SK-N-SH (cell line): ENCODE measurements at regions not wholly inside any gene's neighbourhood (a gene's known extent, or its start where the extent isn't known, plus 50 kb on each side); places are given as distances from the start of the nearest gene placed in this dataset.

Source experiments
- JUND ChIP-seq: IDR thresholded peaks from 2 replicates; pipeline ENCODE4 v1.4.0; 2012
- POLR2AphosphoS5 ChIP-seq: IDR thresholded peaks from 2 replicates; pipeline ENCODE4 v1.6.1; 2012; ENCODE audit warnings: low read depth, low read length
- RAD21 ChIP-seq: IDR thresholded peaks from 2 replicates; pipeline ENCODE4 v1.6.1; 2012; ENCODE audit warnings: mild to moderate bottlenecking, low read length
- RXRA ChIP-seq: IDR thresholded peaks from 2 replicates; pipeline ENCODE4 v1.4.0; 2012; ENCODE audit warnings: low read depth, mild to moderate bottlenecking, borderline replicate concordance
- SMC3 ChIP-seq: IDR thresholded peaks from 2 replicates; pipeline ENCODE4 v1.6.1; 2012; ENCODE audit warnings: low read depth, low read length, improper control_type of control experiment

- TF ChIP-seq RAD21, result no peak
- TF ChIP-seq SMC3, result no peak
- no peak for TF ChIP-seq JUND
- TF ChIP-seq RXRA, result no peak
- no peak for TF ChIP-seq POLR2AphosphoS5
Observed at GRCh38 chr1:219342836-219343235, 169.2 kb downstream of the LYPLAL1 start.
